ENCODE measurements at regions not wholly inside any gene's neighbourhood (a gene's known extent, or its start where the extent isn't known, plus 50 kb on each side); places are given as distances from the start of the nearest gene placed in this dataset.

DNA sequence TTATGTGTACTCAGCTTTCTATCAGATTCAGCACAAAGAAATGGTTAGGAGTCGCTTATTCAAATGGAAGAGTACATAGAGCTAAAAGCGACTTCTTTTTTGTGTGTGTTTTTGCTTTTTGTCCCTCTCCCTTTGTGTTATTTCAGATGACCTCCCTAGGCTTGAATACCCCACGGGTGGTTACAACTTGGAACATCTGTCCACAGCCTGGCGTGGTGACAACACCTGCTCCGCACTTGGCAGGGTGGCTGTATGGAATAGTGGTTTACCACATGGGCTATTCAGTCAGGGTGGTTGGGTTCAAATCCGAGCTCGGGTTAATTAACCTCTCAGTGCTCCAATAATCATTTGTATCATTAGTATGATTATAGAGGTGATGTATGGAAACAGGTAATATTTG, 151.6 kb upstream of the FREM2 start:
- H3K79me2 ChIP-seq (ENCODE audit: insufficient read depth, low read length): no peaks in the 10 kb centered on the region
- no peaks in the 10 kb centered on the region for H3K4me1 ChIP-seq (ENCODE audit: control insufficient read depth in 1 of 2, insufficient read depth in 2 of 2, low read length in 2 of 2)
- 83% methylated on average over 1 of the region's 7 CpGs for WGBS (ENCODE audit: insufficient coverage)
- intact Hi-C loops (cut with micrococcal nuclease): no loop called here
- DNase-seq: no peak
- H3K27me3 Mint-ChIP-seq (ENCODE audit: low read depth in 3 of 3): peaks cover 0 to 2% (median 0%) of the 10 kb centered on the region in 3 donors
- H3K36me3 ChIP-seq (replicated peaks in 1 of 2; ENCODE audit: control insufficient read depth in 1 of 2, insufficient read depth in 2 of 2, low read length in 2 of 2): no peaks in the 10 kb centered on the region
- H3K4me2 ChIP-seq (replicated peaks; ENCODE audit: extremely low read depth, low read length, poor library complexity, severe bottlenecking): no peak overlapping the region
- H3K4me1 Mint-ChIP-seq: no peaks in the 10 kb centered on the region
- H3K9me3 Mint-ChIP-seq: peaks cover 0 to 2% (median 0%) of the 10 kb centered on the region in 7 donors
- H3K27ac ChIP-seq (ENCODE audit: low read depth in 1 of 2, low read length in 2 of 2): no peak overlapping the region
- H3K9me3 ChIP-seq (replicated peaks in 1 of 2; ENCODE audit: control insufficient read depth in 1 of 2, insufficient read depth in 1 of 2, low read length in 2 of 2): no peaks in the 10 kb centered on the region
- H3K27me3 ChIP-seq (ENCODE audit: control insufficient read depth in 2 of 2, insufficient read depth in 2 of 2, low read length in 2 of 2): no peaks in the 10 kb centered on the region
- TF ChIP-seq, protein P1, sequence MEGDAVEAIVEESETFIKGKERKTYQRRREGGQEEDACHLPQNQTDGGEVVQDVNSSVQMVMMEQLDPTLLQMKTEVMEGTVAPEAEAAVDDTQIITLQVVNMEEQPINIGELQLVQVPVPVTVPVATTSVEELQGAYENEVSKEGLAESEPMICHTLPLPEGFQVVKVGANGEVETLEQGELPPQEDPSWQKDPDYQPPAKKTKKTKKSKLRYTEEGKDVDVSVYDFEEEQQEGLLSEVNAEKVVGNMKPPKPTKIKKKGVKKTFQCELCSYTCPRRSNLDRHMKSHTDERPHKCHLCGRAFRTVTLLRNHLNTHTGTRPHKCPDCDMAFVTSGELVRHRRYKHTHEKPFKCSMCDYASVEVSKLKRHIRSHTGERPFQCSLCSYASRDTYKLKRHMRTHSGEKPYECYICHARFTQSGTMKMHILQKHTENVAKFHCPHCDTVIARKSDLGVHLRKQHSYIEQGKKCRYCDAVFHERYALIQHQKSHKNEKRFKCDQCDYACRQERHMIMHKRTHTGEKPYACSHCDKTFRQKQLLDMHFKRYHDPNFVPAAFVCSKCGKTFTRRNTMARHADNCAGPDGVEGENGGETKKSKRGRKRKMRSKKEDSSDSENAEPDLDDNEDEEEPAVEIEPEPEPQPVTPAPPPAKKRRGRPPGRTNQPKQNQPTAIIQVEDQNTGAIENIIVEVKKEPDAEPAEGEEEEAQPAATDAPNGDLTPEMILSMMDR (IDR thresholded peaks at IDR 0.05): no peak
- H3K4me3 Mint-ChIP-seq: no peak overlapping the region
- H2AFZ ChIP-seq (ENCODE audit: insufficient read depth, low read depth, low read length, poor library complexity, severe bottlenecking): no peak overlapping the region
- no peak overlapping the region for H3K27ac Mint-ChIP-seq
- H3K9ac ChIP-seq (ENCODE audit: insufficient read depth, low read length, poor library complexity, severe bottlenecking): no peak overlapping the region
- no peaks in the 10 kb centered on the region for H4K20me1 ChIP-seq (ENCODE audit: insufficient read depth, low read length)
- H3K36me3 Mint-ChIP-seq: no peaks in the 10 kb centered on the region
- no peak overlapping the region for H3K4me3 ChIP-seq (replicated peaks in 1 of 3; ENCODE audit: low read depth in 2 of 3, low read length in 3 of 3)

DNA sequence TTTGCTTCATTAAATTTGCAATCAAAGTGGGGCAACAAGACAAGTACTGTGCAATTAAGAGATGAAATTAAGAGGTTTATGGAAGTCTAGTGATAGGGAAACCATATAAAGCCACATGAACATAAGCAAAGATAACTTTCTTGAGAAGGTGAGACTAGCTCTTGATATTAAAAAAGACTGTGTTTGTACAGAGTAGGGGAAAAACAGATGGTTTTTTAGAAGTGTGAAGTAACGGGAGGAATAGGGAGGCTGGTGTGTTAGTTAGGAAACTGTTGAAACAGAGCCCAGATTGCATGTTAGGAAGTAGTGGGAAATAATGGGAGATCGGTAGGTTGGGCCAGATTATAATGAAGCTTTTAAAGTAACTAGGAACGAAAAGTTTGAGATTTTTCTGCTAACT, 149.8 kb upstream of the FREM2 start:
- TF ChIP-seq, protein P1 (IDR thresholded peaks at IDR 0.05): no peak
- H3K4me2 ChIP-seq (replicated peaks; ENCODE audit: extremely low read depth, low read length, poor library complexity, severe bottlenecking): no peak overlapping the region
- no peak overlapping the region for H2AFZ ChIP-seq (ENCODE audit: insufficient read depth, low read depth, low read length, poor library complexity, severe bottlenecking)
- H3K27ac ChIP-seq (ENCODE audit: low read depth in 1 of 2, low read length in 2 of 2): no peak overlapping the region
- Mint-ChIP-seq H3K4me1 (no peaks in the 10 kb centered on the region), H3K4me3 (no peak overlapping the region), H3K27me3 (ENCODE audit: low read depth in 3 of 3) (peaks cover 0 to 2% (median 0%) of the 10 kb centered on the region in 3 donors), H3K9me3 (peaks cover 0 to 3% (median 0%) of the 10 kb centered on the region in 7 donors), H3K27ac (no peak overlapping the region), H3K36me3 (no peaks in the 10 kb centered on the region)
- no peaks in the 10 kb centered on the region for H3K36me3 ChIP-seq (replicated peaks in 1 of 2; ENCODE audit: control insufficient read depth in 1 of 2, insufficient read depth in 2 of 2, low read length in 2 of 2)
- H3K9ac ChIP-seq (ENCODE audit: insufficient read depth, low read length, poor library complexity, severe bottlenecking): no peak overlapping the region
- H3K79me2 ChIP-seq (ENCODE audit: insufficient read depth, low read length): no peaks in the 10 kb centered on the region
- H3K9me3 ChIP-seq (replicated peaks in 1 of 2; ENCODE audit: control insufficient read depth in 1 of 2, insufficient read depth in 1 of 2, low read length in 2 of 2): no peaks in the 10 kb centered on the region
- no peak for DNase-seq
- H4K20me1 ChIP-seq (ENCODE audit: insufficient read depth, low read length): no peaks in the 10 kb centered on the region
- H3K27me3 ChIP-seq (ENCODE audit: control insufficient read depth in 2 of 2, insufficient read depth in 2 of 2, low read length in 2 of 2): no peaks in the 10 kb centered on the region
- no peaks in the 10 kb centered on the region for H3K4me1 ChIP-seq (ENCODE audit: control insufficient read depth in 1 of 2, insufficient read depth in 2 of 2, low read length in 2 of 2)
- intact Hi-C loops (cut with micrococcal nuclease): no loop called here
- 81% methylated on average over 3 of the region's 3 CpGs for WGBS (ENCODE audit: insufficient coverage)
- H3K4me3 ChIP-seq (replicated peaks in 1 of 3; ENCODE audit: low read depth in 2 of 3, low read length in 3 of 3): no peak overlapping the region
